Large intestine (tissue), 3 donors: ENCODE measurements at regions not wholly inside any gene's neighbourhood (a gene's known extent, or its start where the extent isn't known, plus 50 kb on each side); places are given as distances from the start of the nearest gene placed in this dataset.

Experiments
- DNase-seq, 2 donors: peaks; one replicate each; pipeline versions ENCODE4 v3.0.0 to v3.0.0-alpha.2; 2013
- H3K27ac ChIP-seq: one replicate; pipeline ENCODE4 v1.5.1; 2013; ENCODE audit warnings: low read length
- H3K27me3 ChIP-seq: 2 replicates; pipeline ENCODE4 v1.6.1; 2013; ENCODE audit warnings: low read length; ENCODE audit not compliant: control insufficient read depth, insufficient read depth
- H3K36me3 ChIP-seq: 2 replicates; pipeline ENCODE4 v1.6.1; 2013; ENCODE audit warnings: low read length; ENCODE audit not compliant: control insufficient read depth, insufficient read depth
- H3K4me1 ChIP-seq: one replicate; pipeline ENCODE4 v1.6.1; 2013; ENCODE audit warnings: low read length; ENCODE audit not compliant: control insufficient read depth, insufficient read depth
- H3K4me3 ChIP-seq: one replicate; pipeline ENCODE4 v1.5.1; 2013; ENCODE audit warnings: low read length
- H3K9me3 ChIP-seq: one replicate; pipeline ENCODE4 v1.6.1; 2013; ENCODE audit warnings: mild to moderate bottlenecking, low read depth, low read length, moderate library complexity; ENCODE audit not compliant: control insufficient read depth
- WGBS: methylation state at CpG from one replicate; pipeline ENCODE4 v1.1.5; 2013; ENCODE audit warnings: low lambda C conversion rate; ENCODE audit not compliant: insufficient coverage; 5-methylcytosine and 5-hydroxymethylcytosine counted together

- Histone ChIP-seq H3K4me1 (no peaks in the 10 kb centered on the region), H3K9me3 (no peaks in the 10 kb centered on the region), H3K36me3 (no peaks in the 10 kb centered on the region), H3K27me3 (no peaks in the 10 kb centered on the region), H3K27ac (no peak overlapping the region), H3K4me3 (no peak overlapping the region)
- DNase-seq: no peak
Observed at GRCh38 chr10:90396721-90397120, 461.1 kb downstream of the HTR7 start.

GRCh38 chr10:90398566-90398965 is 459.3 kb downstream of the HTR7 start:
- no peaks in the 10 kb centered on the region for H3K9me3 ChIP-seq
- H3K4me1 ChIP-seq: no peaks in the 10 kb centered on the region
- H3K27ac ChIP-seq: no peak overlapping the region
- no peak for DNase-seq
- no peaks in the 10 kb centered on the region for H3K27me3 ChIP-seq
- no peak overlapping the region for H3K4me3 ChIP-seq
- no peaks in the 10 kb centered on the region for H3K36me3 ChIP-seq

- Histone ChIP-seq H3K36me3 (no peaks in the 10 kb centered on the region), H3K9me3 (no peaks in the 10 kb centered on the region), H3K27ac (no peak overlapping the region), H3K4me3 (no peak overlapping the region), H3K27me3 (no peaks in the 10 kb centered on the region), H3K4me1 (no peaks in the 10 kb centered on the region)
- no CpG with 5 or more reads among the region's 1 CpG for WGBS
- DNase-seq: no peak
Observed at GRCh38 chr10:90399782-90400181, 458.1 kb downstream of the HTR7 start.

- WGBS: no CpG with 5 or more reads among the region's 2 CpGs
- H3K27ac ChIP-seq: no peak overlapping the region
- no peaks in the 10 kb centered on the region for H3K9me3 ChIP-seq
- H3K4me3 ChIP-seq: no peak overlapping the region
- DNase-seq: no peak
- no peaks in the 10 kb centered on the region for H3K36me3 ChIP-seq
- no peaks in the 10 kb centered on the region for H3K4me1 ChIP-seq
- H3K27me3 ChIP-seq: no peaks in the 10 kb centered on the region
Observed at GRCh38 chr10:90403211-90404000, 454.4 kb downstream of the HTR7 start.

GRCh38 chr10:90407131-90407530 is 450.7 kb downstream of the HTR7 start:
- Histone ChIP-seq H3K4me1 (no peaks in the 10 kb centered on the region), H3K27me3 (no peaks in the 10 kb centered on the region), H3K27ac (no peak overlapping the region), H3K9me3 (no peaks in the 10 kb centered on the region), H3K36me3 (no peaks in the 10 kb centered on the region), H3K4me3 (no peak overlapping the region)
- DNase-seq: no peak
- WGBS: no CpG with 5 or more reads among the region's 3 CpGs

- WGBS: no CpG with 5 or more reads among the region's 2 CpGs
- Histone ChIP-seq H3K4me3 (no peak overlapping the region), H3K27me3 (no peaks in the 10 kb centered on the region), H3K9me3 (no peaks in the 10 kb centered on the region), H3K4me1 (no peaks in the 10 kb centered on the region), H3K27ac (no peak overlapping the region), H3K36me3 (no peaks in the 10 kb centered on the region)
- no peak for DNase-seq
Observed at GRCh38 chr10:90407851-90408250, 450.0 kb downstream of the HTR7 start.

- no peaks in the 10 kb centered on the region for H3K9me3 ChIP-seq
- H3K36me3 ChIP-seq: no peaks in the 10 kb centered on the region
- DNase-seq: no peak
- H3K27me3 ChIP-seq: no peaks in the 10 kb centered on the region
- H3K4me3 ChIP-seq: no peak overlapping the region
- H3K27ac ChIP-seq: no peak overlapping the region
- peaks cover 7% of the 10 kb centered on the region for H3K4me1 ChIP-seq
Observed at GRCh38 chr10:90412582-90412981, 445.3 kb downstream of the HTR7 start.

- WGBS: no CpG with 5 or more reads among the region's 3 CpGs
- H3K36me3 ChIP-seq: no peaks in the 10 kb centered on the region
- H3K9me3 ChIP-seq: no peaks in the 10 kb centered on the region
- peaks cover 13% of the 10 kb centered on the region for H3K4me1 ChIP-seq
- H3K27me3 ChIP-seq: no peaks in the 10 kb centered on the region
- H3K4me3 ChIP-seq: no peak overlapping the region
- no peak for DNase-seq
- H3K27ac ChIP-seq: no peak overlapping the region
Observed at GRCh38 chr10:90413196-90413595, 444.6 kb downstream of the HTR7 start.

GRCh38 chr10:90414926-90415325 is 442.9 kb downstream of the HTR7 start:
- peak in 1 of 2 donors; percentile 46 for DNase-seq
- no peak overlapping the region for H3K4me3 ChIP-seq
- no peaks in the 10 kb centered on the region for H3K36me3 ChIP-seq
- no peaks in the 10 kb centered on the region for H3K9me3 ChIP-seq
- no peaks in the 10 kb centered on the region for H3K27me3 ChIP-seq
- H3K27ac ChIP-seq: no peak overlapping the region
- WGBS: no CpG with 5 or more reads among the region's 3 CpGs
- H3K4me1 ChIP-seq: peaks cover 16% of the 10 kb centered on the region

GRCh38 chr10:90417029-90417428 is 440.8 kb downstream of the HTR7 start:
- Histone ChIP-seq H3K4me1 (peaks cover 16% of the 10 kb centered on the region), H3K9me3 (no peaks in the 10 kb centered on the region), H3K27me3 (no peaks in the 10 kb centered on the region), H3K36me3 (no peaks in the 10 kb centered on the region), H3K27ac (peak overlapping the region; percentile 48), H3K4me3 (no peak overlapping the region)
- peak; percentile 17 to 55 for DNase-seq
- WGBS: 50% methylated on average over 1 of the region's 3 CpGs

- DNase-seq: no peak
- 86% methylated on average over 1 of the region's 2 CpGs for WGBS
- Histone ChIP-seq H3K36me3 (no peaks in the 10 kb centered on the region), H3K4me1 (peaks cover 16% of the 10 kb centered on the region), H3K9me3 (no peaks in the 10 kb centered on the region), H3K27me3 (no peaks in the 10 kb centered on the region), H3K4me3 (no peak overlapping the region), H3K27ac (peak overlapping the region; percentile 48)
Observed at GRCh38 chr10:90417476-90418210, 440.2 kb downstream of the HTR7 start.
